Medulla oblongata (tissue), 1 donor: ENCODE measurements at regions not wholly inside any gene's neighbourhood (a gene's known extent, or its start where the extent isn't known, plus 50 kb on each side); places are given as distances from the start of the nearest gene placed in this dataset.
"Not testable (repeated sequence)": the region's sequence is repeated elsewhere in the genome, so short reads cannot be mapped to it uniquely, and the experiment has no call there.

ENCODE experiments used
- DNase-seq: peaks from one replicate; pipeline ENCODE4 v3.0.0-alpha.2; 2015; ENCODE audit errors: extremely low spot score

GRCh38 chr5:17828681-17829080, 194.4 kb downstream of the TAF11L14 start:
- DNase-seq: no peak

- no peak for DNase-seq
These were observed 195.2 kb downstream of the TAF11L14 start for GRCh38 chr5:17829456-17829855.

GRCh38 chr5:17831279-17831678, 197.0 kb downstream of the TAF11L14 start:
- no peak for DNase-seq

GRCh38 chr5:17832949-17833745, 198.9 kb downstream of the TAF11L14 start:
- DNase-seq: no peak

GRCh38 chr5:17837757-17838156, 203.5 kb downstream of the TAF11L14 start:
- no peak for DNase-seq

- no peak for DNase-seq
These were observed 204.2 kb downstream of the TAF11L14 start for GRCh38 chr5:17838469-17838868.

GRCh38 chr5:17839848-17840247, 205.6 kb downstream of the TAF11L14 start:
- DNase-seq: no peak

- no peak for DNase-seq
These were observed 212.2 kb downstream of the TAF11L14 start for GRCh38 chr5:17846496-17846895.

- no peak for DNase-seq
These were observed 213.0 kb downstream of the TAF11L14 start for GRCh38 chr5:17847286-17847685.

- DNase-seq: no peak
These were observed 217.9 kb downstream of the TAF11L14 start for GRCh38 chr5:17852111-17852510.

- no peak for DNase-seq
These were observed 218.5 kb downstream of the TAF11L14 start for GRCh38 chr5:17852740-17853139.

GRCh38 chr5:17854901-17855300, 220.6 kb downstream of the TAF11L14 start:
- no peak for DNase-seq

GRCh38 chr5:17860660-17861315, 226.5 kb downstream of the TAF11L14 start:
- DNase-seq: no peak

- not testable (repeated sequence) for DNase-seq
These were observed 230.6 kb downstream of the TAF11L14 start for GRCh38 chr5:17864903-17865302.

- DNase-seq: not testable (repeated sequence)
These were observed 231.7 kb downstream of the TAF11L14 start for GRCh38 chr5:17865966-17866365.

GRCh38 chr5:17872204-17872603, 237.9 kb downstream of the TAF11L14 start:
- DNase-seq: no peak

GRCh38 chr5:17878541-17878940, 244.3 kb downstream of the TAF11L14 start:
- no peak for DNase-seq

GRCh38 chr5:17879276-17879675, 245.0 kb downstream of the TAF11L14 start:
- DNase-seq: no peak

- DNase-seq: no peak
These were observed 246.6 kb downstream of the TAF11L14 start for GRCh38 chr5:17880869-17881268.

- DNase-seq: no peak
These were observed 248.7 kb downstream of the TAF11L14 start for GRCh38 chr5:17882760-17883488.

GRCh38 chr5:17888155-17888554, 253.9 kb downstream of the TAF11L14 start:
- DNase-seq: no peak

GRCh38 chr5:17890501-17890900, 256.2 kb downstream of the TAF11L14 start:
- no peak for DNase-seq

- DNase-seq: no peak
These were observed 257.6 kb downstream of the TAF11L14 start for GRCh38 chr5:17891881-17892280.
